ENCODE measurements at regions not wholly inside any gene's neighbourhood (a gene's known extent, or its start where the extent isn't known, plus 50 kb on each side); places are given as distances from the start of the nearest gene placed in this dataset.
"Not testable (repeated sequence)": the region's sequence is repeated elsewhere in the genome, so short reads cannot be mapped to it uniquely, and the experiment has no call there.

DNA sequence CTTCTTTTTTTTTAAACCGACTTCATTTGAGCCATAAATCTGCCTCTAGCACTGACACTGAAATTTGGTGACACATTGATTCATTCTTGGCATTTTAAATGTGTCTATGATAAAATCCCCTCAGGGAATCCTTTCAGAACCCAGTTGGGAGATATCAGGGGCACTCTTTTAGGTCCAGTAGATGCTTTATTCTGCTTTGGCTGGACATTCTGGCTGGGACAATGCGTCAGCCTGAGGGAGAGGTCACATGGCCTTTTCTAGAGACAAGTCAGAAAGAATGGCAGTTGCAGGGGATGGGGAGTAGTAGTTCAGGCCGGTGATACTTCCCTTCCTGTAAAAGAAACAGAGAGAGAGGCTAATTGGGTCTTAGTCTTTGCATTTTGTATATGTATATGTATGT, 63.1 kb downstream of the TRIM43 start:
- DNase-seq: not testable (repeated sequence)

GRCh38 chr2:95656553-95656952, 64.8 kb downstream of the TRIM43 start:
- not testable (repeated sequence) for DNase-seq

DNA sequence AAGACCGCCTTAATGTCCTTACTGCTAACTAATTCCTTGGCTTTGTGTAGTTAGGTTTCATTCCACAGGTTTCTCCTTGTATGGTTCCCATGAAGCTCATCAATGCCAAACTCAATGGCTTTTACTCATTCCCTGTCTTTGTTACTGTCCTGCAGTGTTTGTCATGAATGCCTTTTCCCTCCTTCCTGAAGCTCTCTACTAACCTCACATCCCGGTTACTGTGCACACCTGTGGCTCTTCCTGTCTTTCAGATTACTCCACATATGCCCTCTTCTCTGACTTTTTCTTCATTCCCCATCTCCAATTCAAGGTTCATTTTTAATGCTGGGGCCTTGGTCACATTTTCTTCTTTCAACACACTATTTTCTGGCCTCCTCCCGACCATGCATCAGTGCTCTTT, 66.1 kb downstream of the TRIM43 start:
- DNase-seq: not testable (repeated sequence)

DNA sequence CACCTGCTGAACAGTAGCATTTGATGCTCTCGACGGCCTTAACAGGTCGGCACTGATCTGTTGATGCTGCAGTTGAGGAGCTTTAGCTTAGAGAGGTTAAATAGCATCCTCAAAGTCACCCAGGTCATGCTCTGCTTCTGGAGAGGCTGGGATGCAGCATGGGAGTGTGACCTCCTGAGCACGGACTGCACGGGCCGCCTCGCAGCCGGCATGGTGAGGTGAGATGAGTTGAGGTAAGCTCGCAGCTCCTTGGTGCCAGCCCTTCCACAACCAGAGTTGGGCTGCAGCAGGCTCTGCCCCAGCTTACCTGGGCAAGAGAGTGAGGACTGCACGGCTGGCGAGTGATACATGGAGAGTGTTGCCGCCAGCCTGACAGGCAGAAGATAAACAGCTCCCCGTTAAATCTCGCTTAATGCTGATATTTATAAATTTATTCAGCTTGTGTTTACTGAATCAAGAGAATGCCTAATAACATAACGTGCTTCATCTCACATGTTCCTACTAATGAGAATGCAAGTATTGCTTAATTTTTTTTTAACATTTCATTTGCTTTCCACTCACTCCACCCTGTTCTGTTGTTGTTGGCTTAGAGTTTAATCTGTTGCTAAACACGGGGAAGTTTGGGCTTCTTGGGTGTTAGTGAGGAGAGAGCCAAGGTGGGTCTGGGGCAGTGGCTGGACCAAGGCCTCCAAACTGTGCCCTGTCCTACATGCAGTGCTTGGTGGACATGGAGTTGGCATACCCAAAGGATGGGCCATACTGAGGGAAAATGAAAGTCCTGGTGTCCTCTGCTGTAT, 69.2 kb downstream of the TRIM43 start:
- not testable (repeated sequence) for DNase-seq

DNA sequence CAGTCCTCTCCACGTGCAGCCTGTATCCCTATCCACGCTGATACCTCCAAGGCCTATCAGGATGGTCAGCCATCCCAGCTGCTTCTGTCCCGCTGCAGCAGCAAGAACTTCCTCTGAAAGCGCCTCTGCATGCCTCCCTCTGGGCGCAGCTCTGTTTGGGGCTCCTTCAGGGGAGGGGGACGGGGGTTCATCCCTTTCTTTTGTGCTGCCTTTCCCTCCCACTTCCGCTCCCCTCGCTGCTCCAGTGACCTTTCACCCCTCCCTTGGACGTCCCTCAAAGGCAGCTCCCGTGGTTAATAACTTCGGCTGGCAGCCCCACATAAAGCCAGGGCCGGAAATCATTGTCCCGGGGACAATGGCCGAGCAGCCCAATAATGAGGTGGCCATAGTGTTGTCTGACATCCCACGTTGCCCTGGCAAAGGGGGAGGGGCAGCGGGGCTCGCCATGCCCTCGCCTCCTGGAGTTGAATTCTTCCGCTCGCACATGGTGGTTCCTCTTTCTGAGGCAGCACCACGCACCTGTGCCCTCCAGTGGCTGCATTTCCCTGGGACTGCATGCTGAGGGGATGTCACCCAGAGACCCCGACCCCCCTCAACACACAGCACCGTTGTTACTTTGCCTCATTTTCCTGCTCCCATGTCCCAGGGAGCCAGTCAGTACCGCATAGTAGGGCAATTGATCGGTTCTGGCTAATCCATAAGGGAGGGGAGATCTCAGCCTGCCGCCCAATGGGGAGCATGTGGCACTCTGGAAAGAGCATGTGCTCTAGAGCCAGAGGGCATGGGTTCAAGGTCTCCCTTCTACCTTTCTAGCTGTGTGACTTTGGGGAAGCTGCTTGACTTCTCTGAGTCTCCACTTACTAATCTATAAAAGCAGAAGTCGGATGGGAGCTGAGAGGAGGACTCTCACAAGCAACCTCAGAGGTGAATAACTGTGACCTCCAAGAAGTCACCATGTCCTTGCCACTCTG, 72.0 kb downstream of the TRIM43 start:
- not testable (repeated sequence) for DNase-seq

- not testable (repeated sequence) for DNase-seq
Measured at GRCh38 chr2:95666636-95667035, 74.8 kb downstream of the TRIM43 start.

GRCh38 chr2:95667480-95667879, 75.7 kb downstream of the TRIM43 start:
- no peak for DNase-seq

DNA sequence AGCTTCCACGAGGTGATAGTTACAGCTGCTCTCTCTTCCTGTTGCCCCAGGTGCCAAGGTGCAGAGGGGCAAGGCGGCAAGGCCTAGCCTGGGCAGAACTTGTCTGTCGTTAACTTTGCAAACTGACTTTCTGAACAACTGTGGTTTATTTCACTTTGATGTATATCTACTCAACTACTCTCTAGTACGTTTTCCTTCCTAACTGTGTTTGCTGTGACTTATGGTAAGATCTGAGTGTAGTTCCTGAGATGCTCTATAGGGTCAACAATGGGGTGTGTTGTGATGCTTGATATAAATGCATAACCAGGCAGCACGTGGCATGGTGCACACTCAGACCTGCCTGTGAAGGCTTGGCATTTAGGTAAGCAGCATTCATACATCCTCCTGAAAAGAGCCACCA, 77.1 kb downstream of the TRIM43 start:
- DNase-seq: peak in 1 of 5 donors; percentile 16

- no peak for DNase-seq
Measured at GRCh38 chr2:95669441-95669991, 77.7 kb downstream of the TRIM43 start.

- DNase-seq: no peak
Measured at GRCh38 chr2:95670167-95670566, 78.4 kb downstream of the TRIM43 start.

- no peak for DNase-seq
Measured at GRCh38 chr2:95670686-95671085, 78.9 kb downstream of the TRIM43 start.

GRCh38 chr2:95671171-95671570, 79.4 kb downstream of the TRIM43 start:
- DNase-seq: not testable (repeated sequence)

DNA sequence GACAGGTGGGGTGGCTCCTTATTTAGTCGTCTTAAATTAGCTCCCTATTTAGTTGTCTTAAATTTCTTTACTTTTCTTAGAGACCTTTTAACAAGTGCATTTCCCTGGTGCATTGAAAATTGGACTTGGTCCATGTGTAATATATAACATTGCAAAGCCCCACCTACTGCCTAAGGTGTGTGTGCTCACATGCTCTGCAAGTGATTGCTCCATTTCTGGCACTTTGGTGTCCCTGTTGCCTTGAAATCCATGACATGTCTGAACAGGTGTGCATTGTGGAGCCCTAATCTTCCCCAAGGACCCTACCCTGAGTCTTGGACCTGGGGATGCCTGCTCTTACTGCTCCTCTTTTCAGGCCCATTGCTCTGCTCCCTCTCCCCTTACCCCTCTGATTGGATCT, 80.2 kb downstream of the TRIM43 start:
- not testable (repeated sequence) for DNase-seq

GRCh38 chr2:95672500-95672899, 80.7 kb downstream of the TRIM43 start:
- not testable (repeated sequence) for DNase-seq

DNA sequence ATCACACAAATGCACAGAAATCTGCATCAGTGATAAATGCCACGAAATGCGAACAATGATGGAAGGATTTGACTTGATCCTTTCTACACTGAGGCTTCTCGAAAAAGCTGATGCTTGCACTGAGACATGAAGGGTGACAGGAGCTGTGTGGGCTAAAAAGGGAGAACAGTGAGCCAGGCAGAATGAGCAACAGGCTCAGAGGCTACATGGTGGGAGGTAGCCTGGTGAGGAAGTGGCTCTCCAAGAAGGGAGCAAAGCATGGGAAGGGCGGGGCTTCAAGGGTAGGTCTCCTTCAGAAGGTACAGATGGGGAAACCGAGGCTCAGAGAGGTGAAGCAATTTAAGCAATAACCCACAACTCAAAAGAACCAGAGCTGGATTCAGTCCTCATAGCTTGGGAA, 82.4 kb downstream of the TRIM43 start:
- no peak for DNase-seq

- DNase-seq: not testable (repeated sequence)
Measured at GRCh38 chr2:95676573-95676972, 84.8 kb downstream of the TRIM43 start.

- DNase-seq: no peak
Measured at GRCh38 chr2:95677346-95677745, 85.5 kb downstream of the TRIM43 start.

- not testable (repeated sequence) for DNase-seq
Measured at GRCh38 chr2:95677833-95678232, 86.0 kb downstream of the TRIM43 start.

GRCh38 chr2:95681158-95681557, 89.4 kb downstream of the TRIM43 start:
- not testable (repeated sequence) for DNase-seq

GRCh38 chr2:95681589-95682081, 89.8 kb downstream of the TRIM43 start:
- DNase-seq: not testable (repeated sequence)

DNA sequence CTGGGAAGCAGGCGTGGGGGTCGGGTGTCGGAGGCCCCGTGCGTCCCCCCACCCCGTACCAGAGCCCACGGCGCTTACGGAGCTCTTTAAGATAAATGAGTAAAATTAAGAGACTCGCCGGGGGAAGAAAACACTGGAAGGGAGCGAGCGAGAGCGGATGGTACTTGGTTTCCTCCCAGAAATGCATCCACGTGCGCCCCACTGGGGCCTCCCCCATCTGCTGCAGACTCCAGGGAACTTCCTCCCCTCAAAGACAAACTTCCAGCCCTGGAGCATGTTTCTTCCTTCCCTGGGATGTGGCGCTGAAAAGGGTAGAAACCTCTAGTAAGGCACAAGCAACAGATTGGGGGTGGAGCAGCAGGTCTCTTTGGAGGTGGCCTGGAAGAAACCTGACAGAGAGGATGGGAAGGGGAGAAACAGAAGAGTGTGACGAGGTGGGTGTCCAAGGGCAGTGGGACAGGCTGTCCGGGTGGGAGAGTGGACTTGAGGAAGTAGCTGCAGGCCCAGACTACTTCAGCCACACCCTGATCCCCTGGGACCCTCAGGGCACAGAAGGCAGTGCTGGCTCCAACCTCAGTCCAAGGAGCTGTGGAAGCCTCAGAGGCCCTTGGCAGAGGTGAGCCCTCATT, 91.2 kb downstream of the TRIM43 start:
- DNase-seq: not testable (repeated sequence)

DNA sequence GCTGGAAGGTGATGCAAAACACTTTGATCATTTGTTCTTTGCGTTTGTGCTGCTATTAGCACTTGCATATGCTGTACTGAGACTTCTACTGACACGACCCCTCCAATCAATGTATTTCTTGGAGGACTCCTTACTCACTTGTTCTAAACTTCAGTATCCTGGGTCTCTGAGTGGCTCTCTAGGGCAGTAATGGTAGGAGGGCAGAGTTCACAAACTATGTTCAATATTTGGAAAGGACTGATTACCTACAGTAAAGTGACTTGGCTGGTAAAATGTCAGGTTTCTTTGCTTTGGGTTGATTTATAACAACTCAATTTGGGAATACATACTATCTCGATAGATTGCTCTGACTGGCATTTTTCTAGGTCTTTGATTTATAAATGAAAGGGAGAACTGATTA, 93.7 kb downstream of the TRIM43 start:
- no peak for DNase-seq
